ENCODE measurements at regions not wholly inside any gene's neighbourhood (a gene's known extent, or its start where the extent isn't known, plus 50 kb on each side); places are given as distances from the start of the nearest gene placed in this dataset.

DNA sequence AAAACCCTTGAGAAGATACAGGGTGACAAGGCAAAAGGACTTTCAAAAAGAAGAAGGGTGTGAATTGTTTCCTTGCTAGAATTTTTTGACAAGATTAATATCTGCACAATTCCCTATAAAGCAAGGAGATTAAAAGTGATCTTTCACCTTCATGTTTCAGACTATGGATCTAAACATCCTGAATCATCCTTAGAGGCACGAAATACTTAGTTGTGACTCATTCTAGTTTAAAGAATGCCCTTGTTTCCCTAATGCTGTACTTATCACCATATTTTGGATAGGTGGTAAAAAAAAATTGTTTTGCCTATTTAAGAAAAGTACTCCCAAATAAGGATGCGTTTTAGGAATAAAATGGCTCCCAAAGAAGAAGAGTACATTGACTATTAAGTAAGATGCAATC lies 415.1 kb downstream of the LRRIQ3 start:
- no peak for TF ChIP-seq EZH2 (IDR thresholded peaks at IDR 0.05; ENCODE audit: borderline replicate concordance, low read length)
- TF ChIP-seq, protein P1, sequence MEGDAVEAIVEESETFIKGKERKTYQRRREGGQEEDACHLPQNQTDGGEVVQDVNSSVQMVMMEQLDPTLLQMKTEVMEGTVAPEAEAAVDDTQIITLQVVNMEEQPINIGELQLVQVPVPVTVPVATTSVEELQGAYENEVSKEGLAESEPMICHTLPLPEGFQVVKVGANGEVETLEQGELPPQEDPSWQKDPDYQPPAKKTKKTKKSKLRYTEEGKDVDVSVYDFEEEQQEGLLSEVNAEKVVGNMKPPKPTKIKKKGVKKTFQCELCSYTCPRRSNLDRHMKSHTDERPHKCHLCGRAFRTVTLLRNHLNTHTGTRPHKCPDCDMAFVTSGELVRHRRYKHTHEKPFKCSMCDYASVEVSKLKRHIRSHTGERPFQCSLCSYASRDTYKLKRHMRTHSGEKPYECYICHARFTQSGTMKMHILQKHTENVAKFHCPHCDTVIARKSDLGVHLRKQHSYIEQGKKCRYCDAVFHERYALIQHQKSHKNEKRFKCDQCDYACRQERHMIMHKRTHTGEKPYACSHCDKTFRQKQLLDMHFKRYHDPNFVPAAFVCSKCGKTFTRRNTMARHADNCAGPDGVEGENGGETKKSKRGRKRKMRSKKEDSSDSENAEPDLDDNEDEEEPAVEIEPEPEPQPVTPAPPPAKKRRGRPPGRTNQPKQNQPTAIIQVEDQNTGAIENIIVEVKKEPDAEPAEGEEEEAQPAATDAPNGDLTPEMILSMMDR (IDR thresholded peaks at IDR 0.05; ENCODE audit: low read length) = no peak

All from OCI-LY1 (cell line).